PC-9 (cell line): ENCODE measurements at regions not wholly inside any gene's neighbourhood (a gene's known extent, or its start where the extent isn't known, plus 50 kb on each side); places are given as distances from the start of the nearest gene placed in this dataset.

Source experiments
- CTCF ChIP-seq: fragments of 200-600 bp; sonication (generic); conservative IDR thresholded peaks from 2 replicates; pipeline ENCODE4 v1.6.1; 2017; ENCODE audit warnings: mixed run types, antibody characterized with exemption, mild to moderate bottlenecking, moderate library complexity
- EZH2 ChIP-seq: fragments of 200-600 bp; sonication (generic); IDR thresholded peaks from 2 replicates; pipeline ENCODE4 v1.8.0; 2017; ENCODE audit warnings: antibody characterized with exemption, low read depth

- TF ChIP-seq CTCF (no peak), EZH2 (no peak)
Measured at GRCh38 chr6:81002126-81002525, 750.4 kb downstream of the TENT5A start.
